Endothelial cell of umbilical vein (primary cell): ENCODE measurements at regions not wholly inside any gene's neighbourhood (a gene's known extent, or its start where the extent isn't known, plus 50 kb on each side); places are given as distances from the start of the nearest gene placed in this dataset.

Source experiments
- BruUV-seq: library from RNA; stranded (reverse); fragments of 400-500 nt; replicated peaks from 2 replicates; lab custom pipeline; 2021; lab: Mats Ljungman, UMichigan
- CTCF ChIA-PET: fragments of 300-600, 350-600 bp; sonication (Branson Sonifier 250); formaldehyde crosslinking; loops from one replicate; lab custom pipeline; 2021; ENCODE audit warnings: antibody characterized with exemption, inconsistent platforms; lab: Charles Lee
- POLR2A ChIA-PET: fragments of 300-600, 350-600 bp; sonication (Branson Sonifier 250); formaldehyde crosslinking; loops from one replicate; lab custom pipeline; 2021; ENCODE audit warnings: antibody characterized with exemption, inconsistent platforms; lab: Charles Lee
- DNase-seq: peaks from one replicate; pipeline ENCODE4 v3.0.0-alpha.2; 2011; ENCODE audit warnings: low read depth, low spot score
- FAIRE-seq: peaks from 2 replicates; lab custom pipeline; 2011; peaks lifted over from hg19 to GRCh38; lab: Jason Lieb, UNC
- H2AFZ ChIP-seq: 2 replicates; pipeline ENCODE4 v1.6.0; 2012; ENCODE audit warnings: low read depth, low read length, control low read depth, inconsistent platforms
- H3K27ac ChIP-seq: 2 replicates; pipeline ENCODE4 v1.5.1; 2011; ENCODE audit warnings: low read depth, mild to moderate bottlenecking, control low read depth, low read length, moderate library complexity; ENCODE audit not compliant: insufficient read depth
- H3K27me3 ChIP-seq, 2 experiments: 2 replicates each; pipeline versions ENCODE4 v1.6.0 to v1.6.1; 2011; ENCODE audit warnings: low read length in 2 of 2, mixed read lengths in 1 of 2; ENCODE audit not compliant: control insufficient read depth in 2 of 2, insufficient read depth in 2 of 2
- H3K36me3 ChIP-seq, 2 experiments: 2 replicates in 1 of 2; 3 replicates in 1 of 2; pipeline ENCODE4 v1.5.1; 2011; ENCODE audit warnings: low read length in 2 of 2, mild to moderate bottlenecking in 1 of 2, moderate library complexity in 1 of 2; ENCODE audit not compliant: control insufficient read depth in 2 of 2, insufficient read depth in 2 of 2; ENCODE audit errors: extremely low read depth in 1 of 2
- H3K4me1 ChIP-seq: 3 replicates; pipeline ENCODE4 v1.5.1; 2011; ENCODE audit warnings: mild to moderate bottlenecking, low read length; ENCODE audit not compliant: control insufficient read depth, insufficient read depth; ENCODE audit errors: extremely low read depth
- H3K4me2 ChIP-seq: 2 replicates; pipeline ENCODE4 v1.6.1; 2011; ENCODE audit warnings: low read length, control low read depth, mixed read lengths; ENCODE audit not compliant: insufficient read depth
- H3K4me3 ChIP-seq, 3 experiments: fragments of 200-600 bp in 1 of 3; sonication (generic), shearing (Covaris generic) in 1 of 3; replicated peaks in 1 of 3; 2 replicates each; pipeline ENCODE4 v1.5.1; 2011 to 2016; ENCODE audit warnings: control low read depth in 3 of 3, low read length in 3 of 3, mild to moderate bottlenecking in 2 of 3, inconsistent platforms in 1 of 3, low read depth in 1 of 3, moderate library complexity in 1 of 3; ENCODE audit not compliant: insufficient read depth in 1 of 3
- H3K79me2 ChIP-seq: 2 replicates; pipeline ENCODE4 v1.6.0; 2012; ENCODE audit warnings: low read length, inconsistent platforms; ENCODE audit not compliant: control insufficient read depth, insufficient read depth
- H3K9ac ChIP-seq: replicated peaks from 2 replicates; pipeline ENCODE3; 2011; ENCODE audit warnings: low read length, control low read depth; ENCODE audit not compliant: insufficient read depth; ENCODE audit errors: extremely low read depth
- H3K9me1 ChIP-seq: replicated peaks from 3 replicates; pipeline ENCODE4 v1.6.0; 2011; ENCODE audit warnings: mild to moderate bottlenecking, low read length; ENCODE audit not compliant: control insufficient read depth, insufficient read depth; ENCODE audit errors: extremely low read depth
- H3K9me3 ChIP-seq: replicated peaks from 2 replicates; pipeline ENCODE4 v1.5.1; 2012; ENCODE audit warnings: low read length, inconsistent platforms; ENCODE audit not compliant: control insufficient read depth, insufficient read depth
- H4K20me1 ChIP-seq: replicated peaks from 2 replicates; pipeline ENCODE3; 2011; ENCODE audit warnings: mild to moderate bottlenecking, low read length; ENCODE audit not compliant: control insufficient read depth, insufficient read depth; ENCODE audit errors: extremely low read depth
- EZH2 ChIP-seq: IDR thresholded peaks from 2 replicates; pipeline ENCODE4 v1.6.1; 2012; ENCODE audit warnings: borderline replicate concordance, low read depth, mild to moderate bottlenecking, moderate library complexity, low read length, inconsistent platforms; ENCODE audit not compliant: severe bottlenecking
- FOS ChIP-seq: IDR thresholded peaks from 2 replicates; pipeline ENCODE4 v1.6.1; 2011; ENCODE audit warnings: mild to moderate bottlenecking, low read length, moderate library complexity, borderline replicate concordance; ENCODE audit not compliant: insufficient read depth
- GATA2 ChIP-seq: IDR thresholded peaks from 2 replicates; pipeline ENCODE4 v1.7.0; 2011; ENCODE audit warnings: low read depth, mild to moderate bottlenecking, moderate library complexity, mixed read lengths, low read length; ENCODE audit not compliant: insufficient read length, insufficient read depth
- JUN ChIP-seq: IDR thresholded peaks from 2 replicates; pipeline ENCODE4 v1.6.1; 2011; ENCODE audit warnings: borderline replicate concordance, low read depth; ENCODE audit not compliant: insufficient read length, insufficient read depth
- MYC ChIP-seq: IDR thresholded peaks from one replicate; pipeline ENCODE4 v1.6.1; 2011; ENCODE audit warnings: mild to moderate bottlenecking, low read depth, low read length
- POLR2A ChIP-seq: IDR thresholded peaks from 2 replicates; pipeline ENCODE4 v1.6.1; 2012; ENCODE audit warnings: low read depth, mild to moderate bottlenecking, control low read depth, low read length
- POLR2AphosphoS5 ChIP-seq: IDR thresholded peaks from 2 replicates; pipeline ENCODE4 v1.6.1; 2012; ENCODE audit warnings: low read depth, mild to moderate bottlenecking, control low read depth, low read length, moderate library complexity; ENCODE audit not compliant: insufficient read depth
- dilution Hi-C: fragments of 300-500 bp; cut with MboI; formaldehyde crosslinking; loops from one replicate; pipeline ENCODE4 v1.15.0; 2019; ENCODE audit warnings: low sequenced_read_pairs; ENCODE audit not compliant: extremely low pct_ligation_motif_present
- intact Hi-C: fragments of 100-400 bp; cut with micrococcal nuclease; formaldehyde crosslinking; loops from one replicate; pipeline ENCODE4 v1.10.0; 2022
- TF ChIP-seq, protein P1 (sequence below), 2 donors: IDR thresholded peaks; 1 replicate in 1 of 2; 2 replicates in 1 of 2; pipeline ENCODE4 v1.5.1; 2011; ENCODE audit warnings: low read length in 2 of 2, mild to moderate bottlenecking in 2 of 2, moderate library complexity in 2 of 2, control low read depth in 1 of 2, inconsistent platforms in 1 of 2, low read depth in 1 of 2; ENCODE audit not compliant: insufficient read depth in 1 of 2; ENCODE audit errors: extremely low read depth in 1 of 2
- TF ChIP-seq, protein P2 (sequence below): IDR thresholded peaks from 2 replicates; pipeline ENCODE4 v1.6.1; 2011; ENCODE audit not compliant: insufficient read depth, insufficient read length

DNA sequence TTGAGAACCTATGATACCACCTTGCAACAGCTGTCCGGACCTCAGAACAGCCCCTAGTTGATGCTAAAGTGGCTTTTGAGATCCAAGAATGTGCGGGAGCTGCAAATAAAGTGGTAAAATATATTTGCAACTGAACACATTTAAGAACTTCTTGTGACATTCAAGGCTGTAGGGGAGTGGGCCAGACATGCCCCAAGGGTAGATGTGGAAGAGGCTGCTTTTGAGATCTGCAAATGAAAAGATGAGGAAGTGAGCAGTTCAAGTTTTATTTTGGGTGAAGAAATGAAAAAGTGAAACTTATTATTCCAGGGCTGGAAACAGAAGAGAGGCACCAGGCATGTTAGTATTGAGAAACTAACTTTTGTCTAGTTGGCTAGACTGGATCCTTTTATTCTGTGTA, 359.5 kb upstream of the PLXNA2 start:
- FAIRE-seq (no peak), DNase-seq (no peak)
- Histone ChIP-seq H3K79me2 (no peaks in the 10 kb centered on the region), H4K20me1 (no peaks in the 10 kb centered on the region), H3K4me1 (no peaks in the 10 kb centered on the region), H3K27ac (no peak overlapping the region), H3K9ac (no peak overlapping the region), H3K4me2 (no peak overlapping the region), H3K9me1 (no peaks in the 10 kb centered on the region), H3K4me3 (no peak overlapping the region), H3K36me3 (no peaks in the 10 kb centered on the region), H2AFZ (no peak overlapping the region), H3K27me3 (no peaks in the 10 kb centered on the region), H3K9me3 (no peaks in the 10 kb centered on the region)
- TF ChIP-seq JUN (no peak), EZH2 (no peak), FOS (no peak), POLR2AphosphoS5 (no peak), POLR2A (no peak), GATA2 (no peak), MYC (no peak)
- TF ChIP-seq, protein P1, sequence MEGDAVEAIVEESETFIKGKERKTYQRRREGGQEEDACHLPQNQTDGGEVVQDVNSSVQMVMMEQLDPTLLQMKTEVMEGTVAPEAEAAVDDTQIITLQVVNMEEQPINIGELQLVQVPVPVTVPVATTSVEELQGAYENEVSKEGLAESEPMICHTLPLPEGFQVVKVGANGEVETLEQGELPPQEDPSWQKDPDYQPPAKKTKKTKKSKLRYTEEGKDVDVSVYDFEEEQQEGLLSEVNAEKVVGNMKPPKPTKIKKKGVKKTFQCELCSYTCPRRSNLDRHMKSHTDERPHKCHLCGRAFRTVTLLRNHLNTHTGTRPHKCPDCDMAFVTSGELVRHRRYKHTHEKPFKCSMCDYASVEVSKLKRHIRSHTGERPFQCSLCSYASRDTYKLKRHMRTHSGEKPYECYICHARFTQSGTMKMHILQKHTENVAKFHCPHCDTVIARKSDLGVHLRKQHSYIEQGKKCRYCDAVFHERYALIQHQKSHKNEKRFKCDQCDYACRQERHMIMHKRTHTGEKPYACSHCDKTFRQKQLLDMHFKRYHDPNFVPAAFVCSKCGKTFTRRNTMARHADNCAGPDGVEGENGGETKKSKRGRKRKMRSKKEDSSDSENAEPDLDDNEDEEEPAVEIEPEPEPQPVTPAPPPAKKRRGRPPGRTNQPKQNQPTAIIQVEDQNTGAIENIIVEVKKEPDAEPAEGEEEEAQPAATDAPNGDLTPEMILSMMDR (IDR thresholded peaks at IDR 0.05; ENCODE audit: extremely low read depth in 1 of 2, insufficient read depth in 1 of 2, low read depth in 1 of 2, low read length in 2 of 2): no peak
- TF ChIP-seq, protein P2, sequence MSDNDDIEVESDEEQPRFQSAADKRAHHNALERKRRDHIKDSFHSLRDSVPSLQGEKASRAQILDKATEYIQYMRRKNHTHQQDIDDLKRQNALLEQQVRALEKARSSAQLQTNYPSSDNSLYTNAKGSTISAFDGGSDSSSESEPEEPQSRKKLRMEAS: no peak
- ChIA-PET CTCF (interaction anchor here (1.0 to 1.4 kb wide), 2 partner anchors 16 to 567 kb away, joined by 3 read pairs; no protein-coding TSS in a partner anchor), POLR2A (no interaction called here)
- dilution Hi-C loops: no loop called here
- intact Hi-C loops: no loop called here
- no TSS peak for BruUV-seq
